ENCODE measurements at regions not wholly inside any gene's neighbourhood (a gene's known extent, or its start where the extent isn't known, plus 50 kb on each side); places are given as distances from the start of the nearest gene placed in this dataset.

GRCh38 chr5:68534131-68534940 is 318.8 kb downstream of the PIK3R1 start:
- TF ChIP-seq CTCF (IDR thresholded peaks at IDR 0.05) (no peak), EZH2 (IDR thresholded peaks at IDR 0.05) (no peak)

Measured in neural progenitor cell (in vitro differentiated cells).